IMR-90 (cell line): ENCODE measurements at regions not wholly inside any gene's neighbourhood (a gene's known extent, or its start where the extent isn't known, plus 50 kb on each side); places are given as distances from the start of the nearest gene placed in this dataset.

ENCODE experiments used
- ATAC-seq: fragments of 200-7000 bp; cut with Tn5 transposase; 2 replicates; pipeline ENCODE4 v1.9.1; 2020; ENCODE audit warnings: low read depth, mild to moderate bottlenecking, moderate library complexity
- BruUV-seq: library from RNA; stranded (reverse); fragments of 400-500 nt; replicated peaks from 2 replicates; lab custom pipeline; 2021; lab: Mats Ljungman, UMichigan
- CTCF ChIA-PET: fragments of 300-600 bp; formaldehyde crosslinking; extraction: SDS; loops from one replicate; lab custom pipeline; 2021; ENCODE audit warnings: antibody characterized with exemption; lab: Yijun Ruan, JAX
- POLR2A ChIA-PET: fragments of 300-600 bp; sonication (Branson Sonifier 250); formaldehyde crosslinking; loops from one replicate; lab custom pipeline; 2022; ENCODE audit warnings: antibody characterized with exemption; ENCODE audit not compliant: unreplicated experiment; lab: Charles Lee
- DNase-seq: peaks from one replicate; pipeline ENCODE4 v3.0.0; 2013
- H2AFZ ChIP-seq: replicated peaks from 2 replicates; pipeline ENCODE3; 2013; ENCODE audit warnings: low read length, mild to moderate bottlenecking; ENCODE audit not compliant: poor library complexity
- H2AK5ac ChIP-seq: 2 replicates; pipeline ENCODE4 v1.6.1; 2013; ENCODE audit warnings: low read depth, low read length, inconsistent platforms
- H2AK9ac ChIP-seq: replicated peaks from 2 replicates; pipeline ENCODE3; 2013; ENCODE audit warnings: mild to moderate bottlenecking, low read depth, low read length, moderate library complexity; ENCODE audit not compliant: poor library complexity
- H2BK120ac ChIP-seq: 2 replicates; pipeline ENCODE4 v1.6.1; 2013; ENCODE audit warnings: low read depth, low read length, inconsistent platforms
- H2BK15ac ChIP-seq: 3 replicates; pipeline ENCODE4 v1.6.1; 2013; ENCODE audit warnings: low read depth, low read length, inconsistent platforms
- H2BK20ac ChIP-seq: 2 replicates; pipeline ENCODE4 v1.6.1; 2013; ENCODE audit warnings: low read depth, mild to moderate bottlenecking, inconsistent platforms, low read length, moderate library complexity
- H2BK5ac ChIP-seq: 2 replicates; pipeline ENCODE4 v1.6.1; 2013; ENCODE audit warnings: mild to moderate bottlenecking, low read depth, low read length, inconsistent platforms; ENCODE audit not compliant: poor library complexity, severe bottlenecking
- H3K14ac ChIP-seq: replicated peaks from 2 replicates; pipeline ENCODE4 v1.6.1; 2013; ENCODE audit warnings: low read depth, low read length, inconsistent platforms
- H3K18ac ChIP-seq: 2 replicates; pipeline ENCODE4 v1.6.1; 2013; ENCODE audit warnings: low read depth, low read length, control low read depth
- H3K23ac ChIP-seq: 2 replicates; pipeline ENCODE4 v1.6.1; 2013; ENCODE audit warnings: low read depth, low read length, inconsistent platforms
- H3K27ac ChIP-seq: 2 replicates; pipeline ENCODE4 v1.5.1; 2013; ENCODE audit warnings: mild to moderate bottlenecking, control low read depth, low read length; ENCODE audit not compliant: insufficient read depth
- H3K27me3 ChIP-seq: 2 replicates; pipeline ENCODE4 v1.6.1; 2013; ENCODE audit warnings: low read length; ENCODE audit not compliant: control insufficient read depth, insufficient read depth
- H3K36me3 ChIP-seq: 2 replicates; pipeline ENCODE4 v1.6.1; 2013; ENCODE audit warnings: low read length, mixed read lengths; ENCODE audit not compliant: control insufficient read depth, insufficient read depth
- H3K4ac ChIP-seq: 2 replicates; pipeline ENCODE4 v1.6.1; 2013; ENCODE audit warnings: low read depth, low read length, inconsistent platforms
- H3K4me1 ChIP-seq: 2 replicates; pipeline ENCODE4 v1.6.1; 2013; ENCODE audit warnings: low read length, mixed read lengths; ENCODE audit not compliant: control insufficient read depth, insufficient read depth
- H3K4me2 ChIP-seq: 2 replicates; pipeline ENCODE4 v1.6.1; 2013; ENCODE audit warnings: low read depth, mild to moderate bottlenecking, control low read depth, low read length, moderate library complexity
- H3K4me3 ChIP-seq: 2 replicates; pipeline ENCODE4 v1.5.1; 2013; ENCODE audit warnings: low read depth, mild to moderate bottlenecking, control low read depth, low read length, moderate library complexity; ENCODE audit not compliant: insufficient read depth
- H3K56ac ChIP-seq: 2 replicates; pipeline ENCODE4 v1.6.1; 2013; ENCODE audit warnings: low read length, inconsistent platforms; ENCODE audit not compliant: insufficient read depth; ENCODE audit errors: extremely low read depth
- H3K79me1 ChIP-seq, 2 experiments: 2 replicates each; pipeline ENCODE4 v1.6.1; 2013; ENCODE audit warnings: low read length in 2 of 2, inconsistent platforms in 1 of 2, low read depth in 1 of 2
- H3K9ac ChIP-seq: 2 replicates; pipeline ENCODE4 v1.6.1; 2013; ENCODE audit warnings: low read depth, low read length, control low read depth
- H3K9me1 ChIP-seq: 2 replicates; pipeline ENCODE4 v1.6.1; 2013; ENCODE audit warnings: low read length, inconsistent platforms; ENCODE audit not compliant: insufficient read depth
- H3K9me3 ChIP-seq: 2 replicates; pipeline ENCODE4 v1.6.1; 2013; ENCODE audit warnings: low read length; ENCODE audit not compliant: control insufficient read depth, insufficient read depth
- H4K20me1 ChIP-seq: 2 replicates; pipeline ENCODE4 v1.6.1; 2013; ENCODE audit warnings: low read length, inconsistent platforms; ENCODE audit not compliant: insufficient read depth
- H4K5ac ChIP-seq: 2 replicates; pipeline ENCODE4 v1.6.1; 2013; ENCODE audit warnings: mild to moderate bottlenecking, low read depth, low read length, control low read depth
- H4K8ac ChIP-seq, 2 experiments: 2 replicates each; pipeline ENCODE4 v1.6.1; 2013; ENCODE audit warnings: low read depth in 2 of 2, low read length in 2 of 2, control low read depth in 1 of 2, inconsistent platforms in 1 of 2
- H4K91ac ChIP-seq: 2 replicates; pipeline ENCODE4 v1.6.1; 2013; ENCODE audit warnings: low read depth, low read length, inconsistent platforms; ENCODE audit not compliant: insufficient read depth
- BHLHE40 ChIP-seq: fragments of 150-350 bp; IDR thresholded peaks from 2 replicates; pipeline ENCODE4 v1.6.1; 2016; ENCODE audit warnings: mild to moderate bottlenecking, low read depth, low read length
- CEBPB ChIP-seq: IDR thresholded peaks from 2 replicates; pipeline ENCODE4 v1.6.1; 2012; ENCODE audit warnings: low read depth, low read length, improper control_type of control experiment
- CHD1 ChIP-seq: IDR thresholded peaks from 2 replicates; pipeline ENCODE4 v1.6.1; 2012; ENCODE audit warnings: low read depth, low read length, improper control_type of control experiment
- FOS ChIP-seq: fragments of 150-350 bp; IDR thresholded peaks from 2 replicates; pipeline ENCODE4 v1.6.1; 2016; ENCODE audit warnings: low read depth, low read length
- MAFK ChIP-seq: IDR thresholded peaks from 2 replicates; pipeline ENCODE4 v1.6.1; 2012; ENCODE audit warnings: low read depth, low read length, improper control_type of control experiment
- MAZ ChIP-seq: IDR thresholded peaks from 2 replicates; pipeline ENCODE4 v1.6.1; 2012; ENCODE audit warnings: low read depth, mild to moderate bottlenecking, low read length, improper control_type of control experiment, moderate library complexity, borderline replicate concordance
- MXI1 ChIP-seq: IDR thresholded peaks from 2 replicates; pipeline ENCODE4 v1.6.1; 2012; ENCODE audit warnings: low read depth, mild to moderate bottlenecking, low read length, moderate library complexity, borderline replicate concordance
- NFE2L2 ChIP-seq: fragments of 150-350 bp; IDR thresholded peaks from 2 replicates; pipeline ENCODE4 v1.6.1; 2016; ENCODE audit warnings: low read depth, mild to moderate bottlenecking, low read length
- POLR2A ChIP-seq: IDR thresholded peaks from 2 replicates; pipeline ENCODE4 v1.6.1; 2012; ENCODE audit warnings: mild to moderate bottlenecking, low read depth, low read length
- RAD21 ChIP-seq: IDR thresholded peaks from 2 replicates; pipeline ENCODE4 v1.6.1; 2012; ENCODE audit warnings: low read length, improper control_type of control experiment
- RCOR1 ChIP-seq: IDR thresholded peaks from 2 replicates; pipeline ENCODE4 v1.6.1; 2012; ENCODE audit warnings: mild to moderate bottlenecking, low read length, improper control_type of control experiment; ENCODE audit not compliant: insufficient replicate concordance
- RFX5 ChIP-seq: IDR thresholded peaks from 2 replicates; pipeline ENCODE4 v1.8.0; 2012; ENCODE audit warnings: low read depth, mild to moderate bottlenecking, low read length, moderate library complexity
- SMC3 ChIP-seq: fragments of 150-350 bp; IDR thresholded peaks from 2 replicates; pipeline ENCODE4 v1.6.1; 2016; ENCODE audit warnings: low read depth, mild to moderate bottlenecking, antibody characterized with exemption, low read length, moderate library complexity
- USF2 ChIP-seq: fragments of 150-350 bp; IDR thresholded peaks from 2 replicates; pipeline ENCODE4 v1.6.1; 2017; ENCODE audit warnings: mild to moderate bottlenecking, antibody characterized with exemption, low read length, low read depth
- WGBS, 2 experiments: methylation state at CpG; one replicate each; pipeline versions ENCODE4 v1.1.5 to v1.1.7; 2013; ENCODE audit warnings: missing lambda C conversion rate in 2 of 2; ENCODE audit not compliant: insufficient read length in 1 of 2; ENCODE audit errors: extremely low coverage in 2 of 2; 5-methylcytosine and 5-hydroxymethylcytosine counted together
- dilution Hi-C: fragments of 300-500 bp; cut with HindIII; formaldehyde crosslinking; loops from one replicate; pipeline ENCODE4 v1.14.3; 2018; ENCODE audit warnings: low sequenced_read_pairs; ENCODE audit not compliant: unreplicated experiment
- in situ Hi-C: fragments of 300-500 bp; cut with MboI; formaldehyde crosslinking; loops from 3 replicates; pipeline ENCODE4 v1.14.3; 2019; ENCODE audit warnings: low sequenced_read_pairs, inconsistent platforms, mixed read lengths
- intact Hi-C: fragments of 100-400 bp; cut with micrococcal nuclease; formaldehyde crosslinking; loops from 2 replicates; pipeline ENCODE4 v1.10.0; 2022
- TF ChIP-seq, protein P1 (sequence below): fragments of 150-350 bp; IDR thresholded peaks from 2 replicates; pipeline ENCODE4 v1.6.1; 2016; ENCODE audit warnings: low read depth, mild to moderate bottlenecking, low read length, moderate library complexity, borderline replicate concordance
- TF ChIP-seq, protein P2 (sequence below): conservative IDR thresholded peaks from 2 replicates; pipeline ENCODE4 v1.5.1; 2012; ENCODE audit warnings: mild to moderate bottlenecking, low read depth, low read length, improper control_type of control experiment

DNA sequence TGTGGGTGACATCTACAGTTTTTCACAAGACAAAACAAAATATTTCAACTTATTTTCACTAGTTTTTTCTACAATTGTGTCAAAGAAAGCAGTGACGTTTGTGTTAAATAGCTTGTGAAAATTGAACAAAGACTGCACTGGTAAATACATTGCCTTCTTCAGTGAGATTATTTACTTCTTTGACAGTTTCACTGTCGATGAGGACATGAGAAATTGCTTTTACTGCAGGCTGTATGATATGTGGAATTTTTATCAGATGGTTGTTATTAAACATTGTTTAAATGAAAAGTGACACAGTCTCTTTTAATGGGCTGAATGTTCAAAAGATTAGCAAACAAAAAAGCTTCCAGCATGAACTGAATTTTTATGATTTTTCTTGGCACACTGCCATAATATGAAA lies 773.9 kb upstream of the CADM2 start:
- no peak for TF ChIP-seq RFX5
- TF ChIP-seq USF2, result no peak
- TF ChIP-seq NFE2L2, result no peak
- TF ChIP-seq, protein P1, sequence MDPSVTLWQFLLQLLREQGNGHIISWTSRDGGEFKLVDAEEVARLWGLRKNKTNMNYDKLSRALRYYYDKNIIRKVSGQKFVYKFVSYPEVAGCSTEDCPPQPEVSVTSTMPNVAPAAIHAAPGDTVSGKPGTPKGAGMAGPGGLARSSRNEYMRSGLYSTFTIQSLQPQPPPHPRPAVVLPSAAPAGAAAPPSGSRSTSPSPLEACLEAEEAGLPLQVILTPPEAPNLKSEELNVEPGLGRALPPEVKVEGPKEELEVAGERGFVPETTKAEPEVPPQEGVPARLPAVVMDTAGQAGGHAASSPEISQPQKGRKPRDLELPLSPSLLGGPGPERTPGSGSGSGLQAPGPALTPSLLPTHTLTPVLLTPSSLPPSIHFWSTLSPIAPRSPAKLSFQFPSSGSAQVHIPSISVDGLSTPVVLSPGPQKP, result no peak
- TF ChIP-seq, protein P2, sequence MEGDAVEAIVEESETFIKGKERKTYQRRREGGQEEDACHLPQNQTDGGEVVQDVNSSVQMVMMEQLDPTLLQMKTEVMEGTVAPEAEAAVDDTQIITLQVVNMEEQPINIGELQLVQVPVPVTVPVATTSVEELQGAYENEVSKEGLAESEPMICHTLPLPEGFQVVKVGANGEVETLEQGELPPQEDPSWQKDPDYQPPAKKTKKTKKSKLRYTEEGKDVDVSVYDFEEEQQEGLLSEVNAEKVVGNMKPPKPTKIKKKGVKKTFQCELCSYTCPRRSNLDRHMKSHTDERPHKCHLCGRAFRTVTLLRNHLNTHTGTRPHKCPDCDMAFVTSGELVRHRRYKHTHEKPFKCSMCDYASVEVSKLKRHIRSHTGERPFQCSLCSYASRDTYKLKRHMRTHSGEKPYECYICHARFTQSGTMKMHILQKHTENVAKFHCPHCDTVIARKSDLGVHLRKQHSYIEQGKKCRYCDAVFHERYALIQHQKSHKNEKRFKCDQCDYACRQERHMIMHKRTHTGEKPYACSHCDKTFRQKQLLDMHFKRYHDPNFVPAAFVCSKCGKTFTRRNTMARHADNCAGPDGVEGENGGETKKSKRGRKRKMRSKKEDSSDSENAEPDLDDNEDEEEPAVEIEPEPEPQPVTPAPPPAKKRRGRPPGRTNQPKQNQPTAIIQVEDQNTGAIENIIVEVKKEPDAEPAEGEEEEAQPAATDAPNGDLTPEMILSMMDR, result no peak
- TF ChIP-seq RCOR1, result no peak
- no peak for TF ChIP-seq BHLHE40
- TF ChIP-seq MXI1, result no peak
- no peak for TF ChIP-seq MAFK
- no peak for TF ChIP-seq MAZ
- no peak for TF ChIP-seq FOS
- no peak for TF ChIP-seq CHD1
- TF ChIP-seq POLR2A, result no peak
- TF ChIP-seq CEBPB, result no peak
- TF ChIP-seq SMC3, result no peak
- no peak for TF ChIP-seq RAD21
- H2BK15ac ChIP-seq, result no peak overlapping the region
- no peak overlapping the region for H3K4me2 ChIP-seq
- ATAC-seq (no peak), DNase-seq (no peak)
- no peaks in the 10 kb centered on the region for H3K9me3 ChIP-seq
- BruUV-seq, result no TSS peak
- H2AK5ac ChIP-seq, result no peak overlapping the region
- ChIA-PET CTCF (no interaction called here), POLR2A (no interaction called here)
- no peak overlapping the region for H4K8ac ChIP-seq
- H3K23ac ChIP-seq, result no peak overlapping the region
- no peak overlapping the region for H2BK120ac ChIP-seq
- H3K56ac ChIP-seq, result no peak overlapping the region
- no peak overlapping the region for H2AFZ ChIP-seq
- no peaks in the 10 kb centered on the region for H3K9me1 ChIP-seq
- H3K79me1 ChIP-seq, result no peaks in the 10 kb centered on the region
- H3K4me3 ChIP-seq, result no peak overlapping the region
- no peak overlapping the region for H3K14ac ChIP-seq
- no peak overlapping the region for H3K9ac ChIP-seq
- H2AK9ac ChIP-seq, result no peak overlapping the region
- no peaks in the 10 kb centered on the region for H4K20me1 ChIP-seq
- no peak overlapping the region for H3K18ac ChIP-seq
- dilution Hi-C loops (no loop called here), intact Hi-C loops (no loop called here), in situ Hi-C loops (no loop called here)
- H2BK5ac ChIP-seq, result no peak overlapping the region
- no peaks in the 10 kb centered on the region for H3K27me3 ChIP-seq
- H3K27ac ChIP-seq, result no peak overlapping the region
- H3K36me3 ChIP-seq, result no peaks in the 10 kb centered on the region
- WGBS, 2 experiments, result no CpG with 5 or more reads among the region's 2 CpGs
- H3K4ac ChIP-seq, result no peak overlapping the region
- no peak overlapping the region for H2BK20ac ChIP-seq
- no peak overlapping the region for H4K5ac ChIP-seq
- H4K91ac ChIP-seq, result no peak overlapping the region
- no peaks in the 10 kb centered on the region for H3K4me1 ChIP-seq
